Panc1 (cell line): ENCODE measurements at regions not wholly inside any gene's neighbourhood (a gene's known extent, or its start where the extent isn't known, plus 50 kb on each side); places are given as distances from the start of the nearest gene placed in this dataset.

Experiments
- ATAC-seq: fragments of 200-7000 bp; cut with Tn5 transposase; 2 replicates; pipeline ENCODE4 v1.9.1; 2020; ENCODE audit warnings: mild to moderate bottlenecking, moderate library complexity
- BruUV-seq: library from RNA; stranded (reverse); fragments of 400-500 nt; replicated peaks from 2 replicates; lab custom pipeline; 2021; lab: Mats Ljungman, UMichigan
- CTCF ChIA-PET: fragments of 300-600 bp; sonication (Branson Sonifier 250); formaldehyde crosslinking; loops from one replicate; lab custom pipeline; 2022; ENCODE audit warnings: antibody characterized with exemption; lab: Charles Lee
- POLR2A ChIA-PET: fragments of 300-600 bp; sonication (Branson Sonifier 250); formaldehyde crosslinking; loops from one replicate; lab custom pipeline; 2022; ENCODE audit warnings: antibody characterized with exemption; lab: Charles Lee
- DNase-seq: peaks from one replicate; pipeline ENCODE4 v3.0.0-alpha.2; 2010; ENCODE audit warnings: low read depth, low spot score
- H3K27ac ChIP-seq: 2 replicates; pipeline ENCODE4 v1.5.1; 2011; ENCODE audit warnings: mild to moderate bottlenecking, low read length, inconsistent platforms
- H3K27me3 ChIP-seq: fragments of 200-500 bp; sonication (Bioruptor generic); 2 replicates; pipeline ENCODE4 v1.6.0; 2014; ENCODE audit warnings: low read length, inconsistent platforms; ENCODE audit not compliant: control insufficient read depth, insufficient read depth
- H3K36me3 ChIP-seq: fragments of 200-500 bp; sonication (Bioruptor generic); 2 replicates; pipeline ENCODE4 v1.5.1; 2014; ENCODE audit warnings: inconsistent platforms, mild to moderate bottlenecking, low read length, moderate library complexity; ENCODE audit not compliant: control insufficient read depth, insufficient read depth
- H3K4me1 ChIP-seq: 2 replicates; pipeline ENCODE4 v1.5.1; 2011; ENCODE audit warnings: inconsistent platforms, mild to moderate bottlenecking, low read length, moderate library complexity; ENCODE audit not compliant: control insufficient read depth, insufficient read depth
- H3K4me3 ChIP-seq, 2 experiments: 2 replicates each; pipeline ENCODE4 v1.5.1; 2011 to 2012; ENCODE audit warnings: low read depth in 2 of 2, low read length in 2 of 2, mild to moderate bottlenecking in 2 of 2, inconsistent platforms in 1 of 2, moderate library complexity in 1 of 2
- H3K9me3 ChIP-seq: fragments of 200-500 bp; sonication (Bioruptor generic); 2 replicates; pipeline ENCODE4 v1.5.1; 2014; ENCODE audit warnings: low read depth, mild to moderate bottlenecking, inconsistent platforms, low read length, moderate library complexity; ENCODE audit not compliant: control insufficient read depth, insufficient read depth
- POLR2AphosphoS5 ChIP-seq: IDR thresholded peaks from 2 replicates; pipeline ENCODE4 v1.6.1; 2012; ENCODE audit warnings: mild to moderate bottlenecking, low read depth, low read length, moderate library complexity
- REST ChIP-seq, 2 experiments: IDR thresholded peaks; 2 replicates each; pipeline ENCODE4 v1.6.1; 2011 to 2012; ENCODE audit warnings: low read depth in 2 of 2, control low read depth in 1 of 2, low read length in 1 of 2, mild to moderate bottlenecking in 1 of 2, moderate library complexity in 1 of 2; ENCODE audit not compliant: insufficient read depth in 1 of 2
- SIN3A ChIP-seq: IDR thresholded peaks from 2 replicates; pipeline ENCODE4 v1.6.1; 2012; ENCODE audit warnings: low read depth, mild to moderate bottlenecking, low read length, moderate library complexity, borderline replicate concordance; ENCODE audit not compliant: insufficient read depth
- in situ Hi-C: cut with HindIII; loops from 2 replicates; pipeline ENCODE4 v1.10.0; 2016; ENCODE audit warnings: low sequenced_read_pairs, low pct_unique_long_range_greater_than_20kb
- intact Hi-C: fragments of 100-400 bp; cut with micrococcal nuclease; formaldehyde crosslinking; loops from one replicate; pipeline ENCODE4 v1.10.0; 2022; ENCODE audit not compliant: unreplicated experiment
- TF ChIP-seq, protein P1 (sequence below): fragments of 450-650 bp; IDR thresholded peaks from 2 replicates; pipeline ENCODE4 v1.5.1; 2017; ENCODE audit warnings: mild to moderate bottlenecking

DNA sequence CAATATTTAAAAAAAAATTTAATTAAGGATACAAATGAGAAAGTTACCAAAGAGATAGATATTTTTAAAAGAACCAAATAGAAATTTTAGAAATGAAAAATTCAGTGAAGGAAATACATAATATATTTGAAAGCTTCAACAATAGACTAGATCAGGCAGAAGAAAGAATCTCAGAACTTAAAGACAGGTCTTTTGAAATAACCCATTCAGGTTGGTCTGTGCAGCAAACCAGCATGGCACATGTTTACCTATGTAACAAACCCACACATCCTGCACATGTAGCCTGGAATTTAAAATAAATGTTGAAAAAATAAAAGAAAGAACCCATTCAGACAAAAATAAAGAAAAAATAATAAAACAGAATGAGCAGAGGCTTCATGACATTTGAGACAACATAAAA is 221.1 kb upstream of the ID4 start:
- DNase-seq: no peak
- Histone ChIP-seq H3K9me3 (0 out of 2 replicates have a peak, but pooled peaks cover 2% of the 10 kb centered on the region), H3K27ac (no peak overlapping the region), H3K27me3 (no peaks in the 10 kb centered on the region), H3K4me1 (no peaks in the 10 kb centered on the region), H3K36me3 (no peaks in the 10 kb centered on the region), H3K4me3 (no peak overlapping the region)
- POLR2A ChIA-PET: no interaction called here
- no peak for TF ChIP-seq POLR2AphosphoS5
- TF ChIP-seq REST (IDR thresholded peaks at IDR 0.05; ENCODE audit: insufficient read depth in 1 of 2, low read depth in 2 of 2, low read length in 1 of 2): no peak
- TF ChIP-seq, protein P1, sequence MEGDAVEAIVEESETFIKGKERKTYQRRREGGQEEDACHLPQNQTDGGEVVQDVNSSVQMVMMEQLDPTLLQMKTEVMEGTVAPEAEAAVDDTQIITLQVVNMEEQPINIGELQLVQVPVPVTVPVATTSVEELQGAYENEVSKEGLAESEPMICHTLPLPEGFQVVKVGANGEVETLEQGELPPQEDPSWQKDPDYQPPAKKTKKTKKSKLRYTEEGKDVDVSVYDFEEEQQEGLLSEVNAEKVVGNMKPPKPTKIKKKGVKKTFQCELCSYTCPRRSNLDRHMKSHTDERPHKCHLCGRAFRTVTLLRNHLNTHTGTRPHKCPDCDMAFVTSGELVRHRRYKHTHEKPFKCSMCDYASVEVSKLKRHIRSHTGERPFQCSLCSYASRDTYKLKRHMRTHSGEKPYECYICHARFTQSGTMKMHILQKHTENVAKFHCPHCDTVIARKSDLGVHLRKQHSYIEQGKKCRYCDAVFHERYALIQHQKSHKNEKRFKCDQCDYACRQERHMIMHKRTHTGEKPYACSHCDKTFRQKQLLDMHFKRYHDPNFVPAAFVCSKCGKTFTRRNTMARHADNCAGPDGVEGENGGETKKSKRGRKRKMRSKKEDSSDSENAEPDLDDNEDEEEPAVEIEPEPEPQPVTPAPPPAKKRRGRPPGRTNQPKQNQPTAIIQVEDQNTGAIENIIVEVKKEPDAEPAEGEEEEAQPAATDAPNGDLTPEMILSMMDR: no peak
- TF ChIP-seq SIN3A: no peak
- BruUV-seq: no TSS peak
- no peak for ATAC-seq
- in situ Hi-C loops (no loop called here), intact Hi-C loops (no loop called here)
- CTCF ChIA-PET: no interaction called here

- BruUV-seq: no TSS peak
- Histone ChIP-seq H3K27ac (no peak overlapping the region), H3K27me3 (no peaks in the 10 kb centered on the region), H3K9me3 (no peaks in the 10 kb centered on the region), H3K4me1 (no peaks in the 10 kb centered on the region), H3K4me3 (no peak overlapping the region), H3K36me3 (no peaks in the 10 kb centered on the region)
- in situ Hi-C loops: no loop called here
- intact Hi-C loops: no loop called here
- ChIA-PET CTCF (no interaction called here), POLR2A (no interaction called here)
- no peak for ATAC-seq
- no peak for TF ChIP-seq REST (IDR thresholded peaks at IDR 0.05; ENCODE audit: insufficient read depth in 1 of 2, low read depth in 2 of 2, low read length in 1 of 2)
- TF ChIP-seq, protein P1: no peak
- no peak for DNase-seq
These were observed 204.9 kb upstream of the ID4 start for GRCh38 chr6:19632230-19632629.
